A673 (cell line): ENCODE measurements at regions not wholly inside any gene's neighbourhood (a gene's known extent, or its start where the extent isn't known, plus 50 kb on each side); places are given as distances from the start of the nearest gene placed in this dataset.

ENCODE experiments used
- BruUV-seq: library from RNA; stranded (reverse); fragments of 400-500 nt; replicated peaks from 2 replicates; lab custom pipeline; 2021; lab: Mats Ljungman, UMichigan
- CTCF ChIA-PET: fragments of 300-600 bp; sonication (Branson Sonifier 250); formaldehyde crosslinking; loops from one replicate; lab custom pipeline; 2022; ENCODE audit warnings: antibody characterized with exemption; lab: Charles Lee
- POLR2A ChIA-PET: fragments of 300-600 bp; sonication (Branson Sonifier 250); formaldehyde crosslinking; loops from one replicate; lab custom pipeline; 2022; ENCODE audit warnings: antibody characterized with exemption; ENCODE audit not compliant: low non-redundant PET; lab: Charles Lee
- DNase-seq: peaks from one replicate; pipeline ENCODE4 v3.0.0-alpha.2; 2015; ENCODE audit warnings: low spot score
- H3K27ac ChIP-seq: fragments of 200-600 bp; sonication (generic); 2 replicates; pipeline ENCODE4 v1.5.1; 2016; ENCODE audit warnings: mixed run types, low read depth, mild to moderate bottlenecking, mixed read lengths, antibody characterized with exemption, low read length; ENCODE audit not compliant: poor library complexity, severe bottlenecking
- H3K27me3 ChIP-seq: fragments of 200-600 bp; sonication (generic); replicated peaks from 2 replicates; pipeline ENCODE4 v1.6.1; 2017; ENCODE audit warnings: mixed run types, low read depth, mild to moderate bottlenecking, mixed read lengths, antibody characterized with exemption, low read length; ENCODE audit not compliant: insufficient read depth, poor library complexity
- H3K36me3 ChIP-seq: fragments of 200-600 bp; sonication (generic); 2 replicates; pipeline ENCODE4 v1.6.1; 2016; ENCODE audit warnings: mixed run types, mild to moderate bottlenecking, mixed read lengths, antibody characterized with exemption, low read length; ENCODE audit not compliant: insufficient read depth, poor library complexity, severe bottlenecking
- H3K4me1 ChIP-seq: fragments of 200-600 bp; sonication (generic); 2 replicates; pipeline ENCODE4 v1.6.1; 2017; ENCODE audit warnings: mixed run types, mild to moderate bottlenecking, mixed read lengths, antibody characterized with exemption, low read length; ENCODE audit not compliant: insufficient read depth, poor library complexity, severe bottlenecking
- H3K4me3 ChIP-seq: fragments of 200-600 bp; sonication (generic); 2 replicates; pipeline ENCODE4 v1.5.1; 2016; ENCODE audit warnings: low read depth, mixed run types, mild to moderate bottlenecking, mixed read lengths, low read length; ENCODE audit not compliant: poor library complexity, severe bottlenecking
- H3K9me3 ChIP-seq: fragments of 200-600 bp; sonication (generic); 2 replicates; pipeline ENCODE4 v1.6.1; 2016; ENCODE audit warnings: mixed run types, low read depth, mild to moderate bottlenecking, mixed read lengths, antibody characterized with exemption, low read length; ENCODE audit not compliant: poor library complexity, severe bottlenecking
- CTCF ChIP-seq: fragments of 300-800, 200-600 bp; sonication (generic); conservative IDR thresholded peaks from 2 replicates; pipeline ENCODE4 v1.5.1; 2017; ENCODE audit warnings: low read depth, mild to moderate bottlenecking, antibody characterized with exemption, low read length, moderate library complexity, mixed read lengths
- EZH2 ChIP-seq: fragments of 200-600 bp; sonication (generic); IDR thresholded peaks from 2 replicates; pipeline ENCODE4 v1.6.1; 2017; ENCODE audit warnings: borderline replicate concordance, low read depth, mild to moderate bottlenecking, mixed read lengths, antibody characterized with exemption, low read length; ENCODE audit not compliant: poor library complexity, severe bottlenecking
- intact Hi-C: fragments of 100-400 bp; cut with micrococcal nuclease; formaldehyde crosslinking; loops from one replicate; pipeline ENCODE4 v1.10.0; 2022; ENCODE audit not compliant: unreplicated experiment

GRCh38 chr6:82442061-82442719 is 78.6 kb downstream of the TPBG start:
- DNase-seq: peak; percentile 52
- Histone ChIP-seq H3K36me3 (no peaks in the 10 kb centered on the region), H3K27ac (peak overlapping the region; percentile 78), H3K27me3 (no peaks in the 10 kb centered on the region), H3K4me3 (peak overlapping the region; percentile 9), H3K4me1 (peaks cover 30% of the 10 kb centered on the region), H3K9me3 (no peaks in the 10 kb centered on the region)
- BruUV-seq: no TSS peak
- intact Hi-C loops: loop anchor here (5.0 kb wide), 1 partner anchor 170 kb away; no protein-coding TSS in a partner anchor
- CTCF ChIA-PET: no interaction called here
- POLR2A ChIA-PET: no interaction called here
- TF ChIP-seq CTCF: no peak

GRCh38 chr6:82458147-82458546 is 94.5 kb downstream of the TPBG start:
- no peaks in the 10 kb centered on the region for H3K36me3 ChIP-seq
- no peaks in the 10 kb centered on the region for H3K4me1 ChIP-seq
- intact Hi-C loops: no loop called here
- ChIA-PET POLR2A (no interaction called here), CTCF (no interaction called here)
- H3K4me3 ChIP-seq: no peak overlapping the region
- H3K9me3 ChIP-seq: no peaks in the 10 kb centered on the region
- TF ChIP-seq CTCF (no peak), EZH2 (no peak)
- DNase-seq: no peak
- H3K27ac ChIP-seq: no peak overlapping the region
- no peaks in the 10 kb centered on the region for H3K27me3 ChIP-seq
- no TSS peak for BruUV-seq

GRCh38 chr6:82458705-82459104 is 95.1 kb downstream of the TPBG start:
- no peaks in the 10 kb centered on the region for H3K36me3 ChIP-seq
- no TSS peak for BruUV-seq
- intact Hi-C loops: no loop called here
- no peak overlapping the region for H3K27ac ChIP-seq
- no peaks in the 10 kb centered on the region for H3K4me1 ChIP-seq
- TF ChIP-seq CTCF: no peak
- TF ChIP-seq EZH2: no peak
- ChIA-PET CTCF (no interaction called here), POLR2A (no interaction called here)
- no peaks in the 10 kb centered on the region for H3K27me3 ChIP-seq
- no peak overlapping the region for H3K4me3 ChIP-seq
- no peaks in the 10 kb centered on the region for H3K9me3 ChIP-seq
- no peak for DNase-seq
